HG03442 (cell line): ENCODE measurements at regions not wholly inside any gene's neighbourhood (a gene's known extent, or its start where the extent isn't known, plus 50 kb on each side); places are given as distances from the start of the nearest gene placed in this dataset.

Source experiments
- ATAC-seq: cut with Tn5 transposase; IDR thresholded peaks from one replicate; pipeline ENCODE4 v1.9.1; 2021; ENCODE audit warnings: mild to moderate bottlenecking, moderate library complexity; ENCODE audit not compliant: unreplicated experiment

GRCh38 chr2:118622913-118623312 is 224.5 kb downstream of the EN1 start:
- ATAC-seq = no peak

GRCh38 chr2:118622108-118622507 is 225.3 kb downstream of the EN1 start:
- ATAC-seq = no peak

DNA sequence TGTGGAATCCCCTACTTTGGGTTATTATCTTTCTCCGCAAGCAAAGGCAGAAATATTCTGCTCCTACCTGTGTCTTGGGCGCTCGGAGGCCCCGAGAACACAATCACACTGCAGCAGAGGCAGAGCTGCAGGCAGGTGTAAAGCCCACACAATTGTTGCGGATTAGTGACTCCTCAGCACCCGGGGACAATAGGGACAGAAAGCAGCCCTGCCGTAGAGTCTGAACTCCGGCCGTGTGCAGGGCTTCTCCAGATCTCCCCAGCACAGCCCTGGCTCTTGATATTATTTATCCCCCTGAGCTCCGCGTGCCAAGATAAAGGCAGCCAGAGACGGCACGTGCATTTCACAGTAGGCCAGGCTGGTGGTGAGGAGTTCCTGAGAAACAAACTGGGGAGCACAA is 229.2 kb downstream of the EN1 start:
- no peak for ATAC-seq

DNA sequence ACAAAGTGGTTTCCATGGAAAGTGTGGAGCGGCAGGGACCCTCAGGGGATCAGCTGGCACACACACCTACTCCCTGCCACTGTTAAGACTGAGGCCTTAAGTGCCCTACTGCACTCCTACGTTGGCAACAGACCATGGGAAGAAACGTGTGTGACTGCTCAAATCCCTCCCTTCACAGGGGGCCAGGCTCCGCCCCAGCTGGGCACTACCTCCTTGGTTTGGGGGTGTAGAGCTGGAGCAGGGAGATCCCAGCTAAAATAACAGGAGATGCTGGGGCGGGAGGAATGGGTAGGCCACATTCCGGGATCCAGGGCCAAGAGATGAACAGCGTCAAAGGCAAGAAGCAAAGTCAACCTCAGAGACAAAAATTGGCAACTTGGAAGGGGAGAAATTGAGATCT is 231.0 kb downstream of the EN1 start:
- ATAC-seq = no peak

GRCh38 chr2:118614841-118615271 is 232.6 kb downstream of the EN1 start:
- ATAC-seq = no peak

GRCh38 chr2:118613737-118614136 is 233.7 kb downstream of the EN1 start:
- no peak for ATAC-seq

GRCh38 chr2:118611691-118612090 is 235.8 kb downstream of the EN1 start:
- no peak for ATAC-seq

DNA sequence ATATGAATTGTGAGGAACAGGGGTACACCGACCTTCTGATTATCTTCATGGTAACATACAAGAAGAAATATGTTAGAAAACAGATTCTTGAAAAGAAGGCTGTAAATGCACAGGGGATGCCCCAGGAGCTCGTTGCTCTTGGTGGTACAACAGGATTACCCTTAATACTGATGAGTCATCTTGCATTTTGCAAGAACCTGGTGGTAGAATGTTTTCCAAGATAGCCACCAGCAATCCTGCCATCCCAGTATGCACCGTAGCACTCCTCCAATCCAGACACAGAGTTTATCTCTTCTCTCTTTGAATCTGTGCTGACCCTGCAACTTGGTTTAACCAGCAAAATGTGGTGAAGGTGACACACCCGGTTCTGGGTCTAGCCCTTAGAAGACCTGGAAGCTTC is 238.3 kb downstream of the EN1 start:
- no peak for ATAC-seq

DNA sequence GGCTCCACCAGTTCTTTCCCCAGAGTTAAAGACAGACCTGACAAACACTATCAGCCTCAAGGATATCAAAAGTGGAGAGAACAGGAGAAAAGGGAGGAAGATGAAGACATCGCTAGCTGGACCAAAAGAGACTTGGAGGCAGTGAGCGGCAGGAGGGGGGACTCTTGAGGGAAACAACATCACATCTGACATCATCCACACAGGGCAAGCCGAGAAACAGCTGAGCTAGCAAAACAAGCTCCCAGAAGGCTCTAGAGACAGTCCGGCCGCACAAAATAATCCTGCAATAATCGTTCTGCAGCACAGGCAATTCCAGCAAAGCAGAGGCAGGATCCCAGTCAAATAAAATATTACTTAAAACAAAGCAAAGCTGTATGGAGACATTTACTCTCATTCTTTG is 239.8 kb downstream of the EN1 start:
- ATAC-seq = no peak

- ATAC-seq = no peak
Measured at GRCh38 chr2:118604811-118605210, 242.6 kb downstream of the EN1 start.

- ATAC-seq = no peak
Measured at GRCh38 chr2:118604371-118604770, 243.1 kb downstream of the EN1 start.

- ATAC-seq = no peak
Measured at GRCh38 chr2:118599141-118599540, 248.3 kb downstream of the EN1 start.

GRCh38 chr2:118596620-118597019 is 250.8 kb downstream of the EN1 start:
- ATAC-seq = no peak

DNA sequence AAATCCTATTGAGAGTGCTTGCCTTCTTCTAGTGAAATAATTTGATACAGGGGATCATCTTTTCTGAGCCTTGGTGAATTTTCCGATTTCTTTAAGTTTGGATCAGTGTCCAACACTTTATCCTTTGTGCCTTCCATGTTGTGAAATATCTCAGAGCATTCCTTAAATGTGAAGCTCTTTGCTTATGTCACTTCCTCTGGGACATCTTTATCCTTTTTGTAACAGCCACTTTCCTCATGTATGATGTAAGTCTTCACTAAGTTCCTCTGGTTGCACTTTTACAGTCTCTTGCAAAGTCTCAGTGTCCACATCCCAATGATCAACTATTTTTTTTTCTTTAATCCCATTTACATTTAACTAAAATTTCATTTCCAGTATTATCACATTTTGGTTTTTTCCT is 254.2 kb downstream of the EN1 start:
- ATAC-seq = no peak

- ATAC-seq = no peak
Measured at GRCh38 chr2:118591223-118591622, 256.2 kb downstream of the EN1 start.

DNA sequence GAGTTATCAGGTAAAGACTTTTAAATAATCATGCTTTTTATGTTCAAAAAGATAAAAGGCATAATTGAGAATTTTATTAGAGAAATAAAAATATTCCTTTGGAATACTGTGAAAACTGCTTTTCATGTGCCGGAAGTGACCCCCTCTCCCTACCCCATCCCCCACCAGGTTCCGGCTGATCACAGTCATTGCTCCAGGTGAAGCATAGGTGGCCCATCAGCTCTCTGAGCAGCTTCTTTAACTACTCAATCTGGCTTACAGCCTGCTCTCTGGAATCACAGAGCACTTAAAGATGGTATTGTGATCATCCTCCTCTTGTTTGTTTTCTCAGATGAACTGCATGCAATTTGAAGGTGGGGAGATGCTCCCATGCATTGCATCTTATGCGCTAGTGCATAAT is 257.7 kb downstream of the EN1 start:
- no peak for ATAC-seq

DNA sequence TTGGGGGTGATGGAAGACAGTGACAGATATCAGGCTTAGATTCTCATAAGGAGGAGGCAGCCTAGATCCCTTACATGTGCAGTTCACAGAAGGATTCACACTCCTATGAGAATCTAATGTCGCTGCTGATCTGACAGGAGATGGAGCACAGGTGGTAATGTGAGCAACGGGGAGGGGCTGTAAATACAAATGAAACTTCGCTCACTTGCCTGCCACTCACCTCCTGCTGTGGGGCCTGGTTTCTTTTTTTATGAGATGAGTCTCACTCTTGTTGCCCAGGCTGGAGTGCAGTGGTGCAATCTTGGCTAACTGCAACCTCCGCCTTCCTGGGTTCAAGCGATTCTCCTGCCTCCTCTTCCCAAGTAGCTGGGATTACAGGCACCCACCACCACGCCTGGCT is 258.6 kb downstream of the EN1 start:
- no peak for ATAC-seq

GRCh38 chr2:118586312-118586711 is 261.1 kb downstream of the EN1 start:
- no peak for ATAC-seq

GRCh38 chr2:118584877-118585276 is 262.6 kb downstream of the EN1 start:
- no peak for ATAC-seq

DNA sequence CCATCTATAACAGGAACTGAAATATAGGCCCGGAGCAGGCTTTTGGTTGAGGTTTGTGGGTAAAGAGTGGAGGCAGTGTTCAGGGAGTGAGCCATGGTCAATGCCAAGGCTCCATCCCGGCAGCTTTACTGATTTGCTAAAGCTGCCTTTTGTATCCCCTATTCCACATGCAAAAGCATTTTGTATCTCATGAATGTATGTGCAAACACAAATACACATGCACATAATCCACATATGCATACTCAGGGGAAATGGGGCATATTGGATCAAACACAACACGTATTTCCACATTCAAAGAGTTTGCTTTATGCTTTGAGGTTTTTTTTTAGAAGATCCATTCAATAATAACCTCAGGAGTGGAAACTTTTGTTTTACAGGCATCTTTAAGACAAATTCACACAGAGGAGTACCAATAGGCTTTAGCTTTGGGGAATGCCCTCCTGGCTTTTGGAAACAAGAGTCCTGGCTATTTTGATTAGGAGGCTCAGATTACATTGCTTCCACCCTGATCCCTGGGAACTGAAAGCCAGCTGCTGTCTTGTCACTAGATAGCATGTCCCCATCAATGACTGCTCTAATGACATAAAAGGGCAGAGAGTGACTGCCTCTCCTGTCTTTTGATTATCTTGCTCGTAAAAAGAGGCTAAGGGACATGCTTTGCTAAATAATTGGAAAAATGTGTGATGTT is 263.2 kb downstream of the EN1 start:
- no peak for ATAC-seq

- no peak for ATAC-seq
Measured at GRCh38 chr2:118582058-118582457, 265.4 kb downstream of the EN1 start.

DNA sequence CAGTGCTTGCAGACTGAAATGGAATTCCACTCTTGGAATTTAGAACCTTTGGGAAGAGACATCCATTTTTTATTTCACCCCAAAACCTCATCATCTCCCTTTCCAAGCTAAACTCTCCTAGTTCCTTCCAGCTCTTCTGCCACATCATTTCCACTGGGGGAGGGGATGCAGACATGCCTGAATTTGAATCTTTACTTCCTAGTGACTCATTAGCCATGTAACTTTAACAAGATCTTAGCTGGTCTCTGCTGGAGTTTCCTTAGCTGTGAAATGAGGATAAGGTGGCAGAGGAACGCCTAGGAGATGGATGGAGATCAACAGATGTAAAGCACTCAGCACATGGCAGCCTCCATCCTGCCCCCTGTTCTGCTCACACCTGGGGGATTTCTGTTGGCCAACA is 266.8 kb downstream of the EN1 start:
- ATAC-seq = no peak

DNA sequence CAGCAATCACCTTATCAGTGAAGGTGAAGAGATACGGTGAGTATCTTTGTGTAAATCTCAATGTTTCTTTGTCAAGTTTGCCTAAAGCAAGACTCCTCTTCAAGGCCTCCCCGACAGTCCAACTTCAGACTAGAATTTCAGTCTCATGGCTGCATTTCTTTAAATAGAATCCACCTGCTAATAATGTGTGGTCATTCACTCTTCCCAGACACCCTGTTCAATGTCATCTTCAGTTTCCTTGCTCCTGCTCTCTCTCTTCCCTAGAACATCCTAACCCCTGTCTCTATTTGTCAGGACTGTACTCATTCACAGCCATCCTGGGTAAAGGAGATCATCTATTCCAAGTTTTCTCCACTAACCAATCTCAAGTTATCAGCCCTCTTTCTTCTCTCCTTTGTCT is 267.3 kb downstream of the EN1 start:
- no peak for ATAC-seq
